HCT116 (cell line): ENCODE measurements at regions not wholly inside any gene's neighbourhood (a gene's known extent, or its start where the extent isn't known, plus 50 kb on each side); places are given as distances from the start of the nearest gene placed in this dataset.

Experiments
- ATAC-seq: fragments of 200-7000 bp; cut with Tn5 transposase; 2 replicates; pipeline ENCODE4 v1.9.1; 2020; ENCODE audit warnings: mild to moderate bottlenecking, moderate library complexity
- BruUV-seq: library from RNA; stranded (reverse); fragments of 400-500 nt; replicated peaks from 2 replicates; lab custom pipeline; 2021; lab: Mats Ljungman, UMichigan
- CTCF ChIA-PET: fragments of 300-600 bp; sonication (Branson Sonifier 250); formaldehyde crosslinking; loops from one replicate; lab custom pipeline; 2021; ENCODE audit warnings: antibody characterized with exemption; lab: Charles Lee
- POLR2A ChIA-PET: fragments of 300-600, 350-600 bp; sonication (Branson Sonifier 250); formaldehyde crosslinking; loops from one replicate; lab custom pipeline; 2021; ENCODE audit warnings: antibody characterized with exemption; lab: Charles Lee
- RAD21 ChIA-PET, 2 experiments: fragments of 300-600 bp; sonication (Branson Sonifier 250); formaldehyde crosslinking; loops; one replicate each; lab custom pipeline; 2023; ENCODE audit warnings: low total read pairs in 2 of 2; ENCODE audit not compliant: uncharacterized antibody in 2 of 2, unreplicated experiment in 2 of 2, low non-redundant PET in 1 of 2; lab: Charles Lee
- DNase-seq: peaks from one replicate; pipeline ENCODE4 v3.0.0-alpha.2; 2010; ENCODE audit warnings: low read depth, low spot score
- H2AFZ ChIP-seq: fragments of 200-600 bp; shearing (Covaris generic), sonication (generic); 2 replicates; pipeline ENCODE4 v1.6.1; 2017; ENCODE audit warnings: low read depth, mixed run types, mixed read lengths, antibody characterized with exemption, low read length; ENCODE audit not compliant: poor library complexity, severe bottlenecking
- H3K27ac ChIP-seq: 2 replicates; pipeline ENCODE4 v1.5.1; 2012; ENCODE audit warnings: low read depth, low read length
- H3K27me3 ChIP-seq: fragments of 200-600 bp; sonication (generic); 2 replicates; pipeline ENCODE4 v1.6.1; 2016; ENCODE audit warnings: mixed run types, low read length, mixed read lengths; ENCODE audit not compliant: insufficient read depth
- H3K36me3 ChIP-seq, 2 experiments: fragments of 200-500 bp in 1 of 2; fragments of 200-600 bp in 1 of 2; sonication (Bioruptor generic) in 1 of 2; sonication (generic) in 1 of 2; 2 replicates each; pipeline versions ENCODE4 v1.5.1 to v1.6.1; 2014 to 2016; ENCODE audit warnings: low read length in 2 of 2, inconsistent platforms in 1 of 2, mixed read lengths in 1 of 2, mixed run types in 1 of 2; ENCODE audit not compliant: insufficient read depth in 2 of 2, control insufficient read depth in 1 of 2
- H3K4me1 ChIP-seq, 2 experiments: fragments of 200-600 bp in 1 of 2; sonication (generic) in 1 of 2; 2 replicates each; pipeline versions ENCODE4 v1.5.1 to v1.6.1; 2012 to 2017; ENCODE audit warnings: low read length in 2 of 2, inconsistent platforms in 1 of 2, mild to moderate bottlenecking in 1 of 2, mixed read lengths in 1 of 2, mixed run types in 1 of 2, moderate library complexity in 1 of 2; ENCODE audit not compliant: insufficient read depth in 2 of 2, control insufficient read depth in 1 of 2
- H3K4me2 ChIP-seq: fragments of 200-600 bp; sonication (generic); 2 replicates; pipeline ENCODE4 v1.6.1; 2017; ENCODE audit warnings: mixed run types, low read length, mixed read lengths
- H3K4me3 ChIP-seq, 2 experiments: fragments of 200-600 bp in 1 of 2; sonication (generic) in 1 of 2; replicated peaks in 1 of 2; 2 replicates each; pipeline ENCODE4 v1.5.1; 2011 to 2016; ENCODE audit warnings: low read length in 2 of 2, control low read depth in 1 of 2, low read depth in 1 of 2, mild to moderate bottlenecking in 1 of 2, mixed read lengths in 1 of 2, mixed run types in 1 of 2
- H3K79me2 ChIP-seq: fragments of 200-600 bp; sonication (generic); 2 replicates; pipeline ENCODE4 v1.6.1; 2017; ENCODE audit warnings: mild to moderate bottlenecking, mixed run types, low read length, moderate library complexity, mixed read lengths; ENCODE audit not compliant: insufficient read depth
- H3K9ac ChIP-seq: fragments of 200-600 bp; sonication (generic); 2 replicates; pipeline ENCODE4 v1.6.1; 2016; ENCODE audit warnings: low read length, mixed read lengths
- H3K9me2 ChIP-seq: fragments of 200-600 bp; sonication (generic), shearing (Covaris generic); 2 replicates; pipeline ENCODE4 v1.6.1; 2017; ENCODE audit warnings: mixed run types, mild to moderate bottlenecking, moderate library complexity; ENCODE audit not compliant: insufficient read depth
- H3K9me3 ChIP-seq, 2 experiments: fragments of 200-500 bp in 1 of 2; fragments of 200-600 bp in 1 of 2; sonication (Bioruptor generic) in 1 of 2; sonication (generic) in 1 of 2; 2 replicates each; pipeline ENCODE4 v1.6.1; 2014 to 2017; ENCODE audit warnings: low read length in 2 of 2, mixed read lengths in 2 of 2, inconsistent platforms in 1 of 2, low read depth in 1 of 2, mild to moderate bottlenecking in 1 of 2, mixed run types in 1 of 2, moderate library complexity in 1 of 2; ENCODE audit not compliant: control insufficient read depth in 1 of 2, insufficient read depth in 1 of 2
- H4K20me1 ChIP-seq: fragments of 200-600 bp; sonication (generic), shearing (Covaris generic); 2 replicates; pipeline ENCODE4 v1.6.1; 2017; ENCODE audit warnings: mixed run types, mild to moderate bottlenecking, moderate library complexity; ENCODE audit not compliant: insufficient read depth
- ATF3 ChIP-seq: IDR thresholded peaks from 2 replicates; pipeline ENCODE4 v1.6.1; 2012
- CTCF ChIP-seq, 3 experiments: fragments of 200-600 bp in 1 of 3; sonication (generic) in 1 of 3; IDR thresholded peaks in 2 of 3; conservative IDR thresholded peaks in 1 of 3; 2 replicates each; pipeline ENCODE4 v1.5.1; 2012 to 2017; ENCODE audit warnings: low read depth in 2 of 3, low read length in 2 of 3, antibody characterized with exemption in 1 of 3, borderline replicate concordance in 1 of 3, control low read depth in 1 of 3, mild to moderate bottlenecking in 1 of 3, mixed read lengths in 1 of 3, mixed run types in 1 of 3, moderate library complexity in 1 of 3; ENCODE audit not compliant: insufficient read depth in 1 of 3
- EZH2phosphoT487 ChIP-seq: fragments of 200-600 bp; IDR thresholded peaks from 2 replicates; pipeline ENCODE4 v1.6.1; 2018; ENCODE audit warnings: antibody characterized with exemption, borderline replicate concordance
- FOSL1 ChIP-seq: IDR thresholded peaks from 2 replicates; pipeline ENCODE4 v1.6.1; 2012; ENCODE audit warnings: low read depth
- JUND ChIP-seq: IDR thresholded peaks from 2 replicates; pipeline ENCODE4 v1.6.1; 2012
- TCF7L2 ChIP-seq: IDR thresholded peaks from 2 replicates; pipeline ENCODE4 v1.7.0; 2011; ENCODE audit warnings: borderline replicate concordance, inconsistent platforms; ENCODE audit not compliant: insufficient read depth, insufficient read length; ENCODE audit errors: extremely low read depth
- ZBTB33 ChIP-seq: IDR thresholded peaks from 2 replicates; pipeline ENCODE4 v1.6.1; 2011; ENCODE audit warnings: mild to moderate bottlenecking, low read length, moderate library complexity; ENCODE audit not compliant: insufficient replicate concordance; ENCODE audit errors: extremely low read depth
- ZFX ChIP-seq: fragments of 450-650 bp; IDR thresholded peaks from 2 replicates; pipeline ENCODE4 v1.6.1; 2017
- intact Hi-C: fragments of 100-400 bp; cut with micrococcal nuclease; formaldehyde crosslinking; loops from 2 replicates; pipeline ENCODE4 v1.10.0; 2022

- DNase-seq (no peak), ATAC-seq (no peak)
- no peak overlapping the region for H3K27ac ChIP-seq
- H3K36me3 ChIP-seq, result no peaks in the 10 kb centered on the region
- intact Hi-C loops, result no loop called here
- no peaks in the 10 kb centered on the region for H3K79me2 ChIP-seq
- no peaks in the 10 kb centered on the region for H3K9me2 ChIP-seq
- no peaks in the 10 kb centered on the region for H4K20me1 ChIP-seq
- ChIA-PET POLR2A (no interaction called here), CTCF (no interaction called here), RAD21 (no interaction called here)
- BruUV-seq, result no TSS peak
- no peaks in the 10 kb centered on the region for H3K4me1 ChIP-seq
- peaks cover 7 to 26% of the 10 kb centered on the region in 2 experiments; a peak in 2 of 4 replicates for H3K9me3 ChIP-seq
- no peak overlapping the region for H2AFZ ChIP-seq
- H3K9ac ChIP-seq, result no peak overlapping the region
- H3K27me3 ChIP-seq, result no peaks in the 10 kb centered on the region
- H3K4me3 ChIP-seq, result no peak overlapping the region
- TF ChIP-seq TCF7L2, result no peak
- no peak for TF ChIP-seq EZH2phosphoT487
- TF ChIP-seq FOSL1, result no peak
- no peak for TF ChIP-seq JUND
- TF ChIP-seq ZFX, result no peak
- no peak for TF ChIP-seq CTCF (IDR thresholded peaks at IDR 0.05 in 2 of 3, conservative IDR thresholded peaks at IDR 0.05 in 1 of 3; ENCODE audit: borderline replicate concordance in 1 of 3, insufficient read depth in 1 of 3, low read depth in 2 of 3, low read length in 2 of 3)
- TF ChIP-seq ZBTB33, result no peak
- TF ChIP-seq ATF3, result no peak
- no peak overlapping the region for H3K4me2 ChIP-seq
These were observed 469.4 kb downstream of the FOXG1 start for GRCh38 chr14:29235991-29236390.
